Naive thymus-derived CD8-positive, alpha-beta T cell (primary cell): ENCODE measurements at regions not wholly inside any gene's neighbourhood (a gene's known extent, or its start where the extent isn't known, plus 50 kb on each side); places are given as distances from the start of the nearest gene placed in this dataset.
"Not testable (repeated sequence)": the region's sequence is repeated elsewhere in the genome, so short reads cannot be mapped to it uniquely, and the experiment has no call there.

Experiments used
- ATAC-seq, 2 donors: fragments of 150-1000 bp; cut with Tn5 transposase in 1 of 2; sonication (Bioruptor Pico), chemical (Tn5 transposase) in 1 of 2; 1 replicate in 1 of 2; 2 replicates in 1 of 2; pipeline ENCODE4 v1.10.0; 2021; ENCODE audit warnings: mild to moderate bottlenecking in 2 of 2, moderate library complexity in 2 of 2
- POLR2A ChIA-PET: fragments of 350-600 bp; sonication (Branson Sonifier 250); formaldehyde crosslinking; loops from one replicate; lab custom pipeline; 2021; ENCODE audit warnings: antibody characterized with exemption; lab: Charles Lee
- DNase-seq, 10 donors: peaks; one replicate each; pipeline versions ENCODE4 v3.0.0 to v3.0.0-alpha.2; 2020 to 2022
- H3K27ac Mint-ChIP-seq, 10 donors: one replicate each; pipeline ENCODE4 v1.8.0; 2020 to 2022; ENCODE audit warnings: mild to moderate bottlenecking in 10 of 10, mixed read lengths in 10 of 10, moderate library complexity in 4 of 10, inconsistent platforms in 1 of 10
- H3K27me3 Mint-ChIP-seq, 5 donors: one replicate each; pipeline ENCODE4 v1.8.0; 2021 to 2022; ENCODE audit warnings: mixed read lengths in 5 of 5
- H3K36me3 Mint-ChIP-seq, 3 donors: one replicate each; pipeline ENCODE4 v1.8.0; 2020 to 2022; ENCODE audit warnings: mixed read lengths in 3 of 3, mild to moderate bottlenecking in 2 of 3, inconsistent platforms in 1 of 3
- H3K4me1 Mint-ChIP-seq, 4 donors: one replicate each; pipeline ENCODE4 v1.8.0; 2021 to 2022; ENCODE audit warnings: mixed read lengths in 4 of 4
- H3K4me3 Mint-ChIP-seq, 10 donors: one replicate each; pipeline ENCODE4 v1.8.0; 2020 to 2022; ENCODE audit warnings: mild to moderate bottlenecking in 10 of 10, mixed read lengths in 10 of 10, moderate library complexity in 6 of 10, inconsistent platforms in 1 of 10
- H3K9me3 Mint-ChIP-seq, 9 donors: one replicate each; pipeline ENCODE4 v1.8.0; 2020 to 2022; ENCODE audit warnings: mixed read lengths in 9 of 9, mild to moderate bottlenecking in 3 of 9, inconsistent platforms in 1 of 9, moderate library complexity in 1 of 9

DNA sequence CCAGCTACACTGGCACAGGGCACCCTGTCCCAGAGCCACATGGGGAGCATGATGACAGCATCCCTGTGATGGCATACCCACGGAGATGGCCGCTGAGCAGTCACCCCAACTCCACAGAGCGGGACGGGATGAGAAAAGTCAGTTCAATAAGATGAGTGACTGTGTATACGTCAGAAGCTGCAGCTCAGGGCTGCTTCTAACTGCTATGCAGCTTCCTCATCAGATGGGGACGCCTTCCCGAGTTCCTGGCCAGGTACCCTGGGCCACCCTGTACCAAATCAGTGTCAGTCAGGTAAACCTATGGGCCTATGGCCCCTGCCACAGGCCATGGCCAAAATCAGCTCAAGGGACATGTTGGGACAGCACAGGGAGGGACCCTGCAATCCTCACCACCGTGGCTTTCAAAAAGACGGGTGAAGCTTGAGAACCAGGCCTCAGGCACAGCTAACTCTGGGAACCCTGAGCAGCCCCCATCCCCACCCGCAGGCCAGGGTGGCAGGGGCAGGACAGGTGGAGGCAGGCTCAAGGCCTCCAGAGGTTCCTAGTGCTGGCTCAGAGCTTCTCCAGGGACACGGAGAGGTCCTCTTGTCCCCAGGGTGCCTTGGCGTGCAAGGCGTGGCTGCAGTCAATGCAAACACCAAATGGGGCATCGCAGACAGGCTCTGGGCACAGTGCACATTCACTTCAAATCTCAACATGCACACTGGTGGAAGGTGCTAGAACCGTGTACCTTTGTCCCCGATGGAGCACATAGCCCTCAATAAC is 122.4 kb downstream of the TUBA3C start:
- Mint-ChIP-seq H3K27me3 (peaks cover 0 to 4% (median 0%) of the 10 kb centered on the region in 5 donors), H3K4me1 (no peaks in the 10 kb centered on the region), H3K9me3 (peaks cover 0 to 28% (median 9%) of the 10 kb centered on the region in 9 donors), H3K36me3 (no peaks in the 10 kb centered on the region), H3K4me3 (no peak overlapping the region), H3K27ac (no peak overlapping the region)
- POLR2A ChIA-PET: no interaction called here
- no peak for ATAC-seq
- DNase-seq: no peak

DNA sequence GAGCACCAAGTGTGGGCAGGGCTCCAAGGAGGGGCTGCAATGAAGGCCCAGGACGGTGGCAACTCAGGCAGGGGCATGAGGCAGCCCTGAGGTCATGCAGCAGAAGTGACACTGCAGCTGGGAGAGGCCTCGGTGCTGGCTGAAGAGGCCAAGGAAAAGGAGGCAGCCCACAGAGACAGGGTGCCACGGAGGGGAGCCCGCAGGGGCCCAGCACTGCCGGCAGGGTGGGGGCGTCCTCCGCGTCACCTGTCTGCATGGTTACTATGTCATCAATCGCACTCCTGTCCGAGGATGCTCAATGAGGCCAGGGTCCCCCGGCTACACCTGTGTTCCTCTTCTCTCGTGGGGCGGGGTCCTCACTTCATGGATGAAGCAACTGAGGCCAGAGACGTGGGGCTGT is 123.1 kb downstream of the TUBA3C start:
- POLR2A ChIA-PET: no interaction called here

GRCh38 chr13:19057588-19058340 is 123.9 kb downstream of the TUBA3C start:
- peaks cover 0 to 4% (median 0%) of the 10 kb centered on the region in 5 donors for H3K27me3 Mint-ChIP-seq
- H3K4me1 Mint-ChIP-seq: no peaks in the 10 kb centered on the region
- no peak overlapping the region for H3K4me3 Mint-ChIP-seq
- H3K9me3 Mint-ChIP-seq: peaks cover 0 to 17% (median 3%) of the 10 kb centered on the region in 9 donors
- no peak overlapping the region for H3K27ac Mint-ChIP-seq
- DNase-seq: no peak
- no peaks in the 10 kb centered on the region for H3K36me3 Mint-ChIP-seq
- no peak for ATAC-seq
- POLR2A ChIA-PET: no interaction called here

More for the DNA sequence above, 123.1 kb downstream of the TUBA3C start:
- H3K36me3 Mint-ChIP-seq: no peaks in the 10 kb centered on the region
- no peaks in the 10 kb centered on the region for H3K4me1 Mint-ChIP-seq
- no peak overlapping the region for H3K4me3 Mint-ChIP-seq
- peaks cover 0 to 4% (median 0%) of the 10 kb centered on the region in 5 donors for H3K27me3 Mint-ChIP-seq
- H3K27ac Mint-ChIP-seq: no peak overlapping the region
- no peak for DNase-seq
- peaks cover 0 to 24% (median 4%) of the 10 kb centered on the region in 9 donors for H3K9me3 Mint-ChIP-seq
- ATAC-seq: no peak

DNA sequence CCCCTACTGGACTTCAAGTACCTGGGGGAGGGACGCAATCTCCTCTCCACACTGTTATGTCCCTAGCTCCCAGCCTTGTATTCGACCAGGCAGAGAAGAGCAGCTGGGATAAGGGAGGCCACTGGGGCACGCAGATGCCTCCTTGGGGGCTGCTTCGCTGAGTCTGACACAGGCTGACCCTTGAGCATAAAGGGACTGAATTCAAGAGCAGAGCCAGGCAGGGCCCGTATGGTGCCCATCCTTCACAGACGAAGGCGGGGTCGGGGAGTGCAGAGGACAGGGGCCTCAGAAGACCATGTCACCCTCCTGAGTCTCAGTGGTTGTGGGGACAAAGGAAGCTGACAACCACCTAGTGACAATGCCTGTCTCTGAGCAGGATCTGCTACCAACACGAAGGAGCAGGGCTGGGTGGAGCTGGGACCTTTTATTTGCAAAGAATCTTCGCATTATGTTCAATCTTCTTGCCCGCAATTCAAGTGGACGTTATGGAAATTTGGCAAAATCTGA is 124.6 kb downstream of the TUBA3C start:
- Mint-ChIP-seq H3K4me1 (peaks cover 0 to 2% (median 0%) of the 10 kb centered on the region in 4 donors), H3K27me3 (peaks cover 0 to 4% (median 0%) of the 10 kb centered on the region in 5 donors), H3K9me3 (peaks cover 0 to 15% (median 0%) of the 10 kb centered on the region in 9 donors), H3K36me3 (no peaks in the 10 kb centered on the region), H3K4me3 (no peak overlapping the region), H3K27ac (no peak overlapping the region)
- no peak for ATAC-seq
- POLR2A ChIA-PET: no interaction called here
- no peak for DNase-seq

- H3K4me3 Mint-ChIP-seq: no peak overlapping the region
- no peak for ATAC-seq
- H3K4me1 Mint-ChIP-seq: peaks cover 0 to 2% (median 0%) of the 10 kb centered on the region in 4 donors
- no peak overlapping the region for H3K27ac Mint-ChIP-seq
- no peaks in the 10 kb centered on the region for H3K27me3 Mint-ChIP-seq
- POLR2A ChIA-PET: no interaction called here
- no peaks in the 10 kb centered on the region for H3K36me3 Mint-ChIP-seq
- peaks cover 0 to 14% (median 0%) of the 10 kb centered on the region in 9 donors for H3K9me3 Mint-ChIP-seq
- no peak for DNase-seq
These were observed 125.2 kb downstream of the TUBA3C start for GRCh38 chr13:19056355-19056880.

DNA sequence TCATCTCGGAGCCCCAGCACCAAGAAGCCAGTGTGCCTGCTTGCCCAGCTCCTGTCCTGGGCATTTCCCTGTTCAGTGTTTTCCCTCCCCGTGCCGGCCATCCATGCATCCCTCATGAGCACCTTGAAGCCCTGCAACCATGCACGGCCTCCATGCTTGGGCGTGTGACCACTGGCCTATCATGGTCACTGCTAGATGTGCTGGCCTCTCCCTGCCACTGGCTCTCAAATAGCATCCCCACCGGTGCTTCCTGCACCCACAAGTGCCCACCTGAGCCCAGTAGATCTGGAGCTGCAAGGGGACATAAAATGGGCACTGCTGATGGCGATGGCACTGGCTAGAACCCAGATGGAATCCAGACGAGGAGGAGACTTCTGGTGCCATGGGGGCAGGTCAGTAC is 126.0 kb downstream of the TUBA3C start:
- Mint-ChIP-seq H3K36me3 (no peaks in the 10 kb centered on the region), H3K9me3 (peaks cover 0 to 15% (median 0%) of the 10 kb centered on the region in 9 donors), H3K4me3 (no peak overlapping the region), H3K4me1 (peaks cover 0 to 2% (median 0%) of the 10 kb centered on the region in 4 donors), H3K27me3 (no peaks in the 10 kb centered on the region), H3K27ac (no peak overlapping the region)
- no peak for DNase-seq
- no peak for ATAC-seq
- POLR2A ChIA-PET: no interaction called here

DNA sequence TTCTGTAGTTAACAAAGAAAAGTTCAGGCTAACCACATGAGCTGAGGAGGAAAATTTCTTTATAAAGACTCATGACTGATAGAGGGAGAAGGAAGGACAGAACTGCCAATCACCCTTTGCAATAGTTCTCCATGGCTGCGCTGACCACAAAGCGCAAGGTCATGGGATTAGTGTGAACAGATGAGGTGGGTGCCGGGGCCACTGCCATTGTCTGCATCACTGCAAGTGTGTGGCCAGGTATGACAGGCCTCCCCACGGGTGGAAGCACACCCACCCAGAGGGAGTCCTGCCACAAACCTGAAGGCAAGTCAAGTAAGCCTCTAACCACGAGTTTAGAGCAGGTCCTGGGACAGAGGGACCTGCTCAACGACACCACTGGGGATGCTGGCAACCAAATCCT is 128.1 kb downstream of the TUBA3C start:
- POLR2A ChIA-PET: no interaction called here

DNA sequence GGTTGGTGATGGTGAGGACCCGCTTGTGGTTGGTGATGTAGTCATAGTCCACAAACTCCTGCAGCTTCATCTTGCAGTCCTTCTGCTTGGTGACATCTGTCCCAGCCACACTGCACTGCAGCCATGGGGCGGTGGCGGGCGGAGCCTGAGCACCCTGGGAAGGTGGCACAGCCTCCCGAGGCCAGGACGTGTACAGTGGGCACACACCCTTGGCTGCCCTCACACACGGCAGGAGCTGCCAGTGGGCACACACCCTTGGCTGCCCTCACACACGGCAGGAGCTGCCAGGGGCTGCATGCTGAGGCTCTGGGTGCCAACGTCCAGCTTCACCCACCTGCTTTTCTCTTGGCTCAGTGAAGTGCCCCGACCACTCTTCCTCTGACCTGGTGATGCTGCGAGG is 128.7 kb downstream of the TUBA3C start:
- ATAC-seq (no peak), DNase-seq (no peak)
- Mint-ChIP-seq H3K36me3 (no peaks in the 10 kb centered on the region), H3K9me3 (peaks cover 0 to 13% (median 0%) of the 10 kb centered on the region in 9 donors), H3K27me3 (peaks cover 0 to 2% (median 0%) of the 10 kb centered on the region in 5 donors), H3K27ac (no peak overlapping the region), H3K4me1 (peaks cover 0 to 2% (median 0%) of the 10 kb centered on the region in 4 donors), H3K4me3 (no peak overlapping the region)
- POLR2A ChIA-PET: no interaction called here

More for the DNA sequence above, 128.1 kb downstream of the TUBA3C start:
- no peak for DNase-seq
- no peak for ATAC-seq
- Mint-ChIP-seq H3K27ac (no peak overlapping the region), H3K4me3 (no peak overlapping the region), H3K9me3 (peaks cover 0 to 13% (median 0%) of the 10 kb centered on the region in 9 donors), H3K4me1 (peaks cover 0 to 2% (median 0%) of the 10 kb centered on the region in 4 donors), H3K27me3 (peaks cover 0 to 2% (median 0%) of the 10 kb centered on the region in 5 donors), H3K36me3 (no peaks in the 10 kb centered on the region)

- H3K27me3 Mint-ChIP-seq: peaks cover 0 to 2% (median 0%) of the 10 kb centered on the region in 5 donors
- no peak overlapping the region for H3K4me3 Mint-ChIP-seq
- POLR2A ChIA-PET: no interaction called here
These were observed 129.4 kb downstream of the TUBA3C start for GRCh38 chr13:19052180-19052579.

DNA sequence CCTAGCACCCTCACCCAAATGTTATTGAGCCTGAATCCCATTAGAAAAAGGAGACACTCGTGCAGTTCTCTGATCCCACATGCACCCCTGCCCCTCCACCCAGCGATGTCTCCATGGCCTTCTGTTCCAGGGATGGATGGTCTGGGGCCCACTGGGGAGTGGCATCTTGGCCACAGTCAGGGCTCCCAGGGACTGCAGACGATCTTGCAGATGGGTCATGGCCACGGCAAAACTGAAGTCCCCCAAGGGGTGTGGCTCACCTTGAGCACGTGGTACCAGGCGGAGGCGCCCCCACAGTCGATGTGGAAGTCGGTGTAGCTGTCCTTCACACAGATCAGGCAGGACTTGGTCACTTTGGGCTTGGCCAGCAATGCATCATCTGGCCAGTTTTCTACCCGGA is 130.7 kb downstream of the TUBA3C start:
- Mint-ChIP-seq H3K4me3 (no peak overlapping the region), H3K27me3 (peaks cover 0 to 2% (median 0%) of the 10 kb centered on the region in 5 donors), H3K27ac (no peak overlapping the region), H3K9me3 (peaks cover 0 to 13% (median 0%) of the 10 kb centered on the region in 9 donors), H3K4me1 (peaks cover 0 to 2% (median 0%) of the 10 kb centered on the region in 4 donors), H3K36me3 (no peaks in the 10 kb centered on the region)
- DNase-seq (no peak), ATAC-seq (no peak)
- POLR2A ChIA-PET: no interaction called here

More at GRCh38 chr13:19052180-19052579, 129.4 kb downstream of the TUBA3C start:
- Mint-ChIP-seq H3K9me3 (peaks cover 0 to 13% (median 0%) of the 10 kb centered on the region in 9 donors), H3K4me1 (peaks cover 0 to 2% (median 0%) of the 10 kb centered on the region in 4 donors), H3K36me3 (no peaks in the 10 kb centered on the region), H3K27ac (no peak overlapping the region)
- ATAC-seq: no peak
- no peak for DNase-seq

DNA sequence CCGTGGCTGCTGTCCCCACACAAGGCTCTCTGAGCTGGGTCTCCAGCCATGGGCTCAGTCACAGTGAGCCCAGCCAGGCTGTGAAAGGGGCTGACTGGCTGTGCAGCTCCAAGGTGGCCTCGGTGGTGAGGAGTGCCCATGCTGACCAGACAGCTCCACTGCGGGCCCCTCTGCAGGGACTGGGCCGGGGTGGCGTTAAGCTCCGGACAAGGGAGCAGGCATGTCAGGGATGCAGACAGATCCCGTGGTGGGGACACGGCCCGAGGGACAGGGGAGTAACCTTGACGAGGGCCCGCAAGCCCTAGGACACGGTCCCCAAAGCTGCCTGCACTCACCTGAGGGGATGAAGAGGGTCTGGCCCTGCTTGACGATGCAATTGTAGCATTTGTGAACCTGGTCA is 132.0 kb downstream of the TUBA3C start:
- ATAC-seq, H3K4me3 Mint-ChIP-seq, H3K4me1 Mint-ChIP-seq, H3K27ac Mint-ChIP-seq, H3K27me3 Mint-ChIP-seq, DNase-seq, H3K36me3 Mint-ChIP-seq, POLR2A ChIA-PET: not testable (repeated sequence)
- peaks cover 0 to 13% (median 0%) of the 10 kb centered on the region in 9 donors for H3K9me3 Mint-ChIP-seq

GRCh38 chr13:19048381-19048780 is 133.2 kb downstream of the TUBA3C start:
- H3K27me3 Mint-ChIP-seq: peaks cover 0 to 2% (median 0%) of the 10 kb centered on the region in 5 donors
- ATAC-seq (no peak), DNase-seq (no peak)
- no peak overlapping the region for H3K27ac Mint-ChIP-seq
- POLR2A ChIA-PET: no interaction called here
- peaks cover 0 to 13% (median 0%) of the 10 kb centered on the region in 9 donors for H3K9me3 Mint-ChIP-seq
- no peak overlapping the region for H3K4me3 Mint-ChIP-seq
- no peaks in the 10 kb centered on the region for H3K36me3 Mint-ChIP-seq
- peaks cover 0 to 2% (median 0%) of the 10 kb centered on the region in 4 donors for H3K4me1 Mint-ChIP-seq
